ENCODE measurements at regions not wholly inside any gene's neighbourhood (a gene's known extent, or its start where the extent isn't known, plus 50 kb on each side); places are given as distances from the start of the nearest gene placed in this dataset.

DNA sequence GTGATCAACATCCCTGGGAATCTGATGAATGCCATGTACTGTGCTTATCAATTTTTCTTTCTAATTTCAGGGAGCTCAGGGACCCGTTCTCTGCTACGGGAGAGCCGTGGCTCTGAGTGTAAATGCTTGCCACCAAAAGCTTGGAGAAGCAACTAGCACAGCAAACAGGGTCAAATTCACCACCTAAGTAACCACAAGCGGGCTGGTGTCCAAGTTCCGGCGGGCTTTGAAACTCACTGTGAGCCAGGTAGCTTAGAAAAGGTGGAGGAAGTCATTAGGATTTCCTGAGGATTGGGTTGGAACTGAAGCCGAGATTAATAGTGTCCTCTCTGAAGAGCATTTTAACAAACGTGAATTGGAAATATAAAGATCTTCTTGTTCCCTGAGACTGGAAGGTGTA is 87.2 kb downstream of the CLDN34 start:
- no peak overlapping the region for H3K27ac ChIP-seq
- TF ChIP-seq ZFX (IDR thresholded peaks at IDR 0.05; ENCODE audit: borderline replicate concordance) = no peak
- TF ChIP-seq, protein P1, sequence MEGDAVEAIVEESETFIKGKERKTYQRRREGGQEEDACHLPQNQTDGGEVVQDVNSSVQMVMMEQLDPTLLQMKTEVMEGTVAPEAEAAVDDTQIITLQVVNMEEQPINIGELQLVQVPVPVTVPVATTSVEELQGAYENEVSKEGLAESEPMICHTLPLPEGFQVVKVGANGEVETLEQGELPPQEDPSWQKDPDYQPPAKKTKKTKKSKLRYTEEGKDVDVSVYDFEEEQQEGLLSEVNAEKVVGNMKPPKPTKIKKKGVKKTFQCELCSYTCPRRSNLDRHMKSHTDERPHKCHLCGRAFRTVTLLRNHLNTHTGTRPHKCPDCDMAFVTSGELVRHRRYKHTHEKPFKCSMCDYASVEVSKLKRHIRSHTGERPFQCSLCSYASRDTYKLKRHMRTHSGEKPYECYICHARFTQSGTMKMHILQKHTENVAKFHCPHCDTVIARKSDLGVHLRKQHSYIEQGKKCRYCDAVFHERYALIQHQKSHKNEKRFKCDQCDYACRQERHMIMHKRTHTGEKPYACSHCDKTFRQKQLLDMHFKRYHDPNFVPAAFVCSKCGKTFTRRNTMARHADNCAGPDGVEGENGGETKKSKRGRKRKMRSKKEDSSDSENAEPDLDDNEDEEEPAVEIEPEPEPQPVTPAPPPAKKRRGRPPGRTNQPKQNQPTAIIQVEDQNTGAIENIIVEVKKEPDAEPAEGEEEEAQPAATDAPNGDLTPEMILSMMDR (IDR thresholded peaks at IDR 0.05) = no peak

DNA sequence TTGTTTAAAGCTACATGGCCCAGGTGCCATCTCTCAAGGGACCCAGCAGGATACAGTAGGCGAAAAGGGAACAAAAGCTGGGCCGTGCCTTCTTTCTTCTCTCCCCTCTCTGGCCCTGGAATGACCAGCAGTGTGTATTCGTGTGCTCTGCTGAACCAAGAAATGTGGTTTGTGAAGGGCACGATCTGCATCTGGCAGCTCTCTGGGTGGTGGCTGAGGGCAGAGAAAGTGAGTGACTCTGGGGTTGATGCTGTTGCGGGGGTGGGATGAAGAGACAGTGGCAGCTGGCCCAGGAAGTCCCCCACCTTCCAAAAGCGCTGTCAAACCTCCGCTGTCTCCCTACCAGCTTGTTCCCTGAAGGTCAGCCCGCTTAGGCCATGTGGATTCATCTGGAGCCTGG is 88.3 kb downstream of the CLDN34 start:
- TF ChIP-seq, protein P1 (IDR thresholded peaks at IDR 0.05) = no peak
- no peak for TF ChIP-seq ZFX (IDR thresholded peaks at IDR 0.05; ENCODE audit: borderline replicate concordance)
- H3K27ac ChIP-seq = no peak overlapping the region

DNA sequence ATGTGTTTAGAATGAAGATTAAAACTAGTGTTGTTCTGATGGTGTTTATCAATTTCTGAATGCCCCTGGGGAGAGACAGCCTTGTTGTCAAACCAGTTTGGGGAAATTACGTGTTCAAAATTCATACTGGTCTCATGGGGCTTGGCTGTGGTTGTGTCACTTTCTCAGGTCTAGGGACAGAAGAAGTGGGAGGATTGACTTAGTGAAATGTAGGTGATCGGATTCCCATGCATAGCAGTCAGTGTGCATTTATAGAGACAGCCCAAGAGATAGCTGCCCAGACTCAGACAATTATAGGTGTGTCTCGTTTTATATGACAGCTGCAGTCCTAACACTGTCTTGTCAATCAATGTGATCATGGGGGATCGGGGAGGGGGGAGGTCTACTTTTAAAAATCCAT is 94.4 kb upstream of the CLCN4 start:
- H3K27ac ChIP-seq = no peak overlapping the region
- no peak for TF ChIP-seq ZFX (IDR thresholded peaks at IDR 0.05; ENCODE audit: borderline replicate concordance)
- TF ChIP-seq, protein P1 (IDR thresholded peaks at IDR 0.05) = no peak

DNA sequence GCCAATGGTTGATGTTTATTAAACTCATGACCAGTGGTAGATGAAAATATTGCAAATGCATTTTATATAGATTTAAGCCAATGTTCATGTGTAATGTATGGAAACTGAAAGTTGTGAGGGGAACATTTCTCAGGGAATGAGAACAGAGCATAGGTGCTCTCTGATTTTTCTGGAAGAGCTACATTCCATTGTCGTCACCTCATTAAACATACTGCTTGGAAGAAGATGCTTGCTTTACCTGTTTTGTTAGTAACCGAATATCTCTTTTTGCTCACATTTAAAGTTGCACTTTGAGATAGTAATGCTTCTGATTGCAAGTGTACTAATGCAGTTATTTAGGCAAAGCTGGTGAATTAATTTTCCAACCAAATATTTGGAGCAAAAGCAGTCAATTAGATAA is 93.8 kb upstream of the CLCN4 start:
- TF ChIP-seq, protein P1 (IDR thresholded peaks at IDR 0.05) = no peak
- TF ChIP-seq ZFX (IDR thresholded peaks at IDR 0.05; ENCODE audit: borderline replicate concordance) = no peak

DNA sequence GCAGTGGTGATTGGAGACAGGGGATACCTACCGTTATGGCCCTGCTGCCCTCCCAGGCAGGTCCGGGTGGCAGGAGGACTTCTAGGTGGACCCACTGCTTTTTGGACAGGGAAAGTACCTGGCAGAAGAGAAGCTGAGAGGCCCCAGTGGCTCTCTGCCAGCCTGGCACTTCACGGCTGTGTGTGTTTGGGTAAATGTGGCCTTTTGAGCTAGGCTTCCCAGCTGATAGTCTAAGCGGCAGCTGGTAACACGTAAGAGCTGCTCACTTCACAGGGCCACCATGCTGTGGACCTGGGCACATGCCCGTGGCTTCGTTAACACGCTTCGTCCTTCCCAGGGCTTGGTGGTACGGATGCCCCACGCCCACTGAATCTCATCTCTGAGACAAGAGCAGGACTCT is 92.0 kb upstream of the CLCN4 start:
- H3K27ac ChIP-seq = no peak overlapping the region
- TF ChIP-seq ZFX (IDR thresholded peaks at IDR 0.05; ENCODE audit: borderline replicate concordance) = no peak
- TF ChIP-seq, protein P1 (IDR thresholded peaks at IDR 0.05) = no peak

More for the DNA sequence above, 93.8 kb upstream of the CLCN4 start:
- H3K27ac ChIP-seq = no peak overlapping the region

DNA sequence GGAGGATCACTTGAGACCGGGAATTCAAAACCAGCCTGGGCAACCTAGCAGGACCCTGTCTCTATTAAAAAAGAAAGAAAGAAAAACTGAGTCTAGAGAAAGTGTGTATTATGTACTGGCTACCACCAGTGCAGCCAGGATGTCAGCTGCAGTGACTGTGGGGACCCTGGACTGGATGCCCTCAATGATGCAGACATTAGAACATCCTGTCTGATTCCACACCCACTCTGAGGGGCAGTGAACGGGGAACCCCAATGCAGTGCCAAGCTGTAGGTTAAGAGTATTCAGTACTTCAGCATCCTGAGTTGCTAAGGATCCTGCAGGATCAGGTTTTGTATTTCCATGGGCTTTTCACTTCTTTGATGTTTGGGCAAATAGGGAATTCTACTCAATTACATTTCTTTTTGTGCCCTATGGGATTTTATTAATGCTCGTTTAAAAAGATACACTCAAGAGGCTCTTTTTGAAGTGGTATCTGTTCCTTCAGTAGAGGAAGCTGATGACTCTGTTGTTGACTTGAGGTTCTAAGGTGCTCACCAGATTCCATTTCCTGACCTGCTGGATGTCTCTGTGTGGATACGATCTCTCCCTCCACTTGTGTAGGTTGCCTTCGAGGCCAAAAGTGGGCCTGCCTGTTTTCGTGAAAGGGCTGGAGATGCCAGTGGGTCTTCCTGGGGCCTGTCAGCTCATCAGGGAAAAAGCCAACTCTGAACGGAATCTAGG is 85.9 kb upstream of the CLCN4 start:
- TF ChIP-seq ZFX (IDR thresholded peaks at IDR 0.05; ENCODE audit: borderline replicate concordance) = no peak
- TF ChIP-seq, protein P1 (IDR thresholded peaks at IDR 0.05) = no peak
- H3K27ac ChIP-seq = no peak overlapping the region

DNA sequence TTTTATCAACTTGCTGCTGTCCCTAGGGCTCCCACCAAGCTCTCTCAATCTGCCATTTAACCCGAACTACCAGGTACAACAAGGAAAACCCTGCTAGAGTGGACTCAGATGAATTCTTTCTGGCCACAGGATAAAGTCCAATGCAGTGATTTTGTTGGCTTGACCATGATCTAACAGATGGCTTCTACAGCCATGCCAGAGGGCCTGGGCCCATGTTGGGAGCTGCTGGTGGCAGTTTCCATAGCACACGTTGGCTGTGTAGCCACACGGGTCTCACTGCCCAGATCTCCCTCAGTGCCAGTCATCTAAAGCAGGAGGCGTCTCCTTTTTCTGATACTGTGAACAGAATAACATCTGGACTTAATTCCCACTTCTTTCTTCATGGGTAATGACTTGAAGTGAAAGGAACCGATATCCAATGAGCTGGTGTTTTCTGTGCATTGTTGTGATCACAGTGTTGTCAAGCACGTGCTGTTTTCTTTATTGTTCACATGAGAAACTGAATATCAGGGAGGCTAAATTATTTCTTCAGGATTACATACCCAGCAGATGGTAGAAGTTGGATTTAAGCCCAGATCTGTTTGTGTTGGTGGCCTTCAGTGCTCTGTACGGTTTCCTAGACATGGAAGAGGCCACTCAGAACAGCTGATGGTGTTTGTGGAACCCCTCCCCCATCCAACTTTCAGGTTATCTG is 85.2 kb upstream of the CLCN4 start:
- TF ChIP-seq ZFX (IDR thresholded peaks at IDR 0.05; ENCODE audit: borderline replicate concordance) = no peak
- TF ChIP-seq, protein P1 (IDR thresholded peaks at IDR 0.05) = no peak
- no peak overlapping the region for H3K27ac ChIP-seq

Measured in 22Rv1 (cell line).